Panc1 (cell line): ENCODE measurements at regions not wholly inside any gene's neighbourhood (a gene's known extent, or its start where the extent isn't known, plus 50 kb on each side); places are given as distances from the start of the nearest gene placed in this dataset.

ENCODE experiments used
- ATAC-seq: fragments of 200-7000 bp; cut with Tn5 transposase; 2 replicates; pipeline ENCODE4 v1.9.1; 2020; ENCODE audit warnings: mild to moderate bottlenecking, moderate library complexity
- BruUV-seq: library from RNA; stranded (reverse); fragments of 400-500 nt; replicated peaks from 2 replicates; lab custom pipeline; 2021; lab: Mats Ljungman, UMichigan
- CTCF ChIA-PET: fragments of 300-600 bp; sonication (Branson Sonifier 250); formaldehyde crosslinking; loops from one replicate; lab custom pipeline; 2022; ENCODE audit warnings: antibody characterized with exemption; lab: Charles Lee
- POLR2A ChIA-PET: fragments of 300-600 bp; sonication (Branson Sonifier 250); formaldehyde crosslinking; loops from one replicate; lab custom pipeline; 2022; ENCODE audit warnings: antibody characterized with exemption; lab: Charles Lee
- DNase-seq: peaks from one replicate; pipeline ENCODE4 v3.0.0-alpha.2; 2010; ENCODE audit warnings: low read depth, low spot score
- H3K27ac ChIP-seq: 2 replicates; pipeline ENCODE4 v1.5.1; 2011; ENCODE audit warnings: mild to moderate bottlenecking, low read length, inconsistent platforms
- H3K27me3 ChIP-seq: fragments of 200-500 bp; sonication (Bioruptor generic); 2 replicates; pipeline ENCODE4 v1.6.0; 2014; ENCODE audit warnings: low read length, inconsistent platforms; ENCODE audit not compliant: control insufficient read depth, insufficient read depth
- H3K36me3 ChIP-seq: fragments of 200-500 bp; sonication (Bioruptor generic); 2 replicates; pipeline ENCODE4 v1.5.1; 2014; ENCODE audit warnings: inconsistent platforms, mild to moderate bottlenecking, low read length, moderate library complexity; ENCODE audit not compliant: control insufficient read depth, insufficient read depth
- H3K4me1 ChIP-seq: 2 replicates; pipeline ENCODE4 v1.5.1; 2011; ENCODE audit warnings: inconsistent platforms, mild to moderate bottlenecking, low read length, moderate library complexity; ENCODE audit not compliant: control insufficient read depth, insufficient read depth
- H3K4me3 ChIP-seq, 2 experiments: 2 replicates each; pipeline ENCODE4 v1.5.1; 2011 to 2012; ENCODE audit warnings: low read depth in 2 of 2, low read length in 2 of 2, mild to moderate bottlenecking in 2 of 2, inconsistent platforms in 1 of 2, moderate library complexity in 1 of 2
- H3K9me3 ChIP-seq: fragments of 200-500 bp; sonication (Bioruptor generic); 2 replicates; pipeline ENCODE4 v1.5.1; 2014; ENCODE audit warnings: low read depth, mild to moderate bottlenecking, inconsistent platforms, low read length, moderate library complexity; ENCODE audit not compliant: control insufficient read depth, insufficient read depth
- POLR2AphosphoS5 ChIP-seq: IDR thresholded peaks from 2 replicates; pipeline ENCODE4 v1.6.1; 2012; ENCODE audit warnings: mild to moderate bottlenecking, low read depth, low read length, moderate library complexity
- SIN3A ChIP-seq: IDR thresholded peaks from 2 replicates; pipeline ENCODE4 v1.6.1; 2012; ENCODE audit warnings: low read depth, mild to moderate bottlenecking, low read length, moderate library complexity, borderline replicate concordance; ENCODE audit not compliant: insufficient read depth
- TCF7L2 ChIP-seq: IDR thresholded peaks from 2 replicates; pipeline ENCODE4 v1.6.1; 2011; ENCODE audit warnings: mild to moderate bottlenecking, low read depth, low read length, inconsistent platforms
- in situ Hi-C: cut with HindIII; loops from 2 replicates; pipeline ENCODE4 v1.10.0; 2016; ENCODE audit warnings: low sequenced_read_pairs, low pct_unique_long_range_greater_than_20kb
- intact Hi-C: fragments of 100-400 bp; cut with micrococcal nuclease; formaldehyde crosslinking; loops from one replicate; pipeline ENCODE4 v1.10.0; 2022; ENCODE audit not compliant: unreplicated experiment
- TF ChIP-seq, protein P1 (sequence below): fragments of 450-650 bp; IDR thresholded peaks from 2 replicates; pipeline ENCODE4 v1.5.1; 2017; ENCODE audit warnings: mild to moderate bottlenecking
- TF ChIP-seq, protein P2 (sequence below), 2 experiments: IDR thresholded peaks; 2 replicates each; pipeline ENCODE4 v1.6.1; 2011 to 2012; ENCODE audit warnings: low read depth in 2 of 2, control low read depth in 1 of 2, low read length in 1 of 2, mild to moderate bottlenecking in 1 of 2, moderate library complexity in 1 of 2; ENCODE audit not compliant: insufficient read depth in 1 of 2

DNA sequence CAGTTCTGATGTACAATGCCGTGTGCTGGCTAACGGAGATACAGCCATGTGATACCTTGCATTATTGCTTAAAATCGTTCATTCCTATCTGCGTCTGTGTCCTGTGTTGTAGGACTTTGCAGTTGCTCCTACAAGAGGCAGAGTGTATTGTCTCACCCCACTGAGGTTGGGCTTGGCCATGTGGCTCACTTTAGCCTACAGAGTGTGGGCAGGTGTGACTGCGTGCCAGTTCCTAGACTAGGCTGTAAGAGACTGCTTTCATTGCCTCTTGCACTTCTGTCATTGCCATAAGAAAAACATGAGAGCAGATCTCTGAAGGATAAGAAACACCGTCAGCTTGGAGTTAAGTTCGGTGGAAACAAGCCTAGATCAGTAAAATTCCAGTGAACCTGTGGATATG, 197.7 kb upstream of the CRY1 start:
- BruUV-seq = no TSS peak
- DNase-seq = no peak
- ChIA-PET CTCF (no interaction called here), POLR2A (no interaction called here)
- Histone ChIP-seq H3K27ac (no peak overlapping the region), H3K36me3 (no peaks in the 10 kb centered on the region), H3K4me3 (no peak overlapping the region), H3K27me3 (0 out of 2 replicates have a peak, but pooled peaks cover 3% of the 10 kb centered on the region), H3K9me3 (no peaks in the 10 kb centered on the region), H3K4me1 (no peaks in the 10 kb centered on the region)
- TF ChIP-seq POLR2AphosphoS5 (no peak), SIN3A (no peak), TCF7L2 (no peak)
- TF ChIP-seq, protein P1, sequence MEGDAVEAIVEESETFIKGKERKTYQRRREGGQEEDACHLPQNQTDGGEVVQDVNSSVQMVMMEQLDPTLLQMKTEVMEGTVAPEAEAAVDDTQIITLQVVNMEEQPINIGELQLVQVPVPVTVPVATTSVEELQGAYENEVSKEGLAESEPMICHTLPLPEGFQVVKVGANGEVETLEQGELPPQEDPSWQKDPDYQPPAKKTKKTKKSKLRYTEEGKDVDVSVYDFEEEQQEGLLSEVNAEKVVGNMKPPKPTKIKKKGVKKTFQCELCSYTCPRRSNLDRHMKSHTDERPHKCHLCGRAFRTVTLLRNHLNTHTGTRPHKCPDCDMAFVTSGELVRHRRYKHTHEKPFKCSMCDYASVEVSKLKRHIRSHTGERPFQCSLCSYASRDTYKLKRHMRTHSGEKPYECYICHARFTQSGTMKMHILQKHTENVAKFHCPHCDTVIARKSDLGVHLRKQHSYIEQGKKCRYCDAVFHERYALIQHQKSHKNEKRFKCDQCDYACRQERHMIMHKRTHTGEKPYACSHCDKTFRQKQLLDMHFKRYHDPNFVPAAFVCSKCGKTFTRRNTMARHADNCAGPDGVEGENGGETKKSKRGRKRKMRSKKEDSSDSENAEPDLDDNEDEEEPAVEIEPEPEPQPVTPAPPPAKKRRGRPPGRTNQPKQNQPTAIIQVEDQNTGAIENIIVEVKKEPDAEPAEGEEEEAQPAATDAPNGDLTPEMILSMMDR = no peak
- TF ChIP-seq, protein P2, sequence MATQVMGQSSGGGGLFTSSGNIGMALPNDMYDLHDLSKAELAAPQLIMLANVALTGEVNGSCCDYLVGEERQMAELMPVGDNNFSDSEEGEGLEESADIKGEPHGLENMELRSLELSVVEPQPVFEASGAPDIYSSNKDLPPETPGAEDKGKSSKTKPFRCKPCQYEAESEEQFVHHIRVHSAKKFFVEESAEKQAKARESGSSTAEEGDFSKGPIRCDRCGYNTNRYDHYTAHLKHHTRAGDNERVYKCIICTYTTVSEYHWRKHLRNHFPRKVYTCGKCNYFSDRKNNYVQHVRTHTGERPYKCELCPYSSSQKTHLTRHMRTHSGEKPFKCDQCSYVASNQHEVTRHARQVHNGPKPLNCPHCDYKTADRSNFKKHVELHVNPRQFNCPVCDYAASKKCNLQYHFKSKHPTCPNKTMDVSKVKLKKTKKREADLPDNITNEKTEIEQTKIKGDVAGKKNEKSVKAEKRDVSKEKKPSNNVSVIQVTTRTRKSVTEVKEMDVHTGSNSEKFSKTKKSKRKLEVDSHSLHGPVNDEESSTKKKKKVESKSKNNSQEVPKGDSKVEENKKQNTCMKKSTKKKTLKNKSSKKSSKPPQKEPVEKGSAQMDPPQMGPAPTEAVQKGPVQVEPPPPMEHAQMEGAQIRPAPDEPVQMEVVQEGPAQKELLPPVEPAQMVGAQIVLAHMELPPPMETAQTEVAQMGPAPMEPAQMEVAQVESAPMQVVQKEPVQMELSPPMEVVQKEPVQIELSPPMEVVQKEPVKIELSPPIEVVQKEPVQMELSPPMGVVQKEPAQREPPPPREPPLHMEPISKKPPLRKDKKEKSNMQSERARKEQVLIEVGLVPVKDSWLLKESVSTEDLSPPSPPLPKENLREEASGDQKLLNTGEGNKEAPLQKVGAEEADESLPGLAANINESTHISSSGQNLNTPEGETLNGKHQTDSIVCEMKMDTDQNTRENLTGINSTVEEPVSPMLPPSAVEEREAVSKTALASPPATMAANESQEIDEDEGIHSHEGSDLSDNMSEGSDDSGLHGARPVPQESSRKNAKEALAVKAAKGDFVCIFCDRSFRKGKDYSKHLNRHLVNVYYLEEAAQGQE (IDR thresholded peaks at IDR 0.05; ENCODE audit: insufficient read depth in 1 of 2, low read depth in 2 of 2, low read length in 1 of 2) = no peak
- ATAC-seq = no peak
- intact Hi-C loops = no loop called here
- in situ Hi-C loops = no loop called here

DNA sequence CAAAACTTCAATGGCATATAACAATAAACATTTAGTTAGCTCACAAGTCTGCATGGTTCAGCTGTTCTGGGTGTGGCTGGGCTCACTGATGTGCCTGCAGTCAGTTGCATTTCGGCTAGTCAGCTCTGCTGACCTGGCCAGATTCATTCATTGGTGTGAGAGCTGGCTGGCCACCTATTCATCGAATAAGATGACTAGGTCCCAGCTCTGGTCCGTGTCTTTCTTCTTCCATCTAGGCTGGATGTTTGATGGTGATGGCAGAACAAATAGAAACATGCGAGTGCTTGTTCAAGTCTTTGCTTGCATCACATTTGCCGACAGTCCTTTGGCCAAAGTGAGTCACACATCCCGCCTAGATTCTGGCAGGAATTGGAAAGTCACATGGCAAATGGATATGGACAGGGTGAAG, 203.3 kb upstream of the CRY1 start:
- in situ Hi-C loops (no loop called here), intact Hi-C loops (no loop called here)
- Histone ChIP-seq H3K4me1 (no peaks in the 10 kb centered on the region), H3K4me3 (no peak overlapping the region), H3K27me3 (peaks cover 6% of the 10 kb centered on the region; the same call in 1 of the 2 replicates), H3K36me3 (no peaks in the 10 kb centered on the region), H3K27ac (no peak overlapping the region), H3K9me3 (no peaks in the 10 kb centered on the region)
- ChIA-PET POLR2A (no interaction called here), CTCF (no interaction called here)
- no TSS peak for BruUV-seq
- DNase-seq (no peak), ATAC-seq (no peak)
- TF ChIP-seq SIN3A (no peak), POLR2AphosphoS5 (no peak), TCF7L2 (no peak)
- TF ChIP-seq, protein P1 = no peak
- TF ChIP-seq, protein P2 (IDR thresholded peaks at IDR 0.05; ENCODE audit: insufficient read depth in 1 of 2, low read depth in 2 of 2, low read length in 1 of 2) = no peak
